ENCODE measurements at regions not wholly inside any gene's neighbourhood (a gene's known extent, or its start where the extent isn't known, plus 50 kb on each side); places are given as distances from the start of the nearest gene placed in this dataset.

GRCh38 chr14:100384819-100385813, 62.0 kb downstream of the SLC25A47 start:
- ChIA-PET POLR2A (interaction anchor here (0.5 to 1.9 kb wide), 14 partner anchors 8 to 308 kb away, joined by 3 to 6 read pairs (median 3); no protein-coding TSS in a partner anchor), CTCF (interaction anchor here (0.5 to 7.6 kb wide), 51 partner anchors 10 to 1348 kb away, joined by 3 to 103 read pairs (median 4); partner anchors contain the start of gene SLC25A47)
- peaks cover 15% of the 10 kb centered on the region for H3K36me3 Mint-ChIP-seq (ENCODE audit: insufficient read depth, unreplicated experiment)
- H3K4me1 Mint-ChIP-seq (ENCODE audit: insufficient read depth, unreplicated experiment) = peaks cover 29% of the 10 kb centered on the region
- BruUV-seq (replicated peaks) = no TSS peak
- no peak overlapping the region for H3K4me3 Mint-ChIP-seq (ENCODE audit: unreplicated experiment)
- intact Hi-C loops (cut with micrococcal nuclease) = loop anchor here (1.0 to 10.0 kb wide), 5 partner anchors 32 to 516 kb away; no protein-coding TSS in a partner anchor
- H3K9me3 Mint-ChIP-seq (ENCODE audit: unreplicated experiment) = no peaks in the 10 kb centered on the region
- DNase-seq (ENCODE audit: unreplicated experiment) = peak; percentile 55
- no peak overlapping the region for H3K27ac Mint-ChIP-seq (ENCODE audit: low read depth, unreplicated experiment)
- H3K27me3 Mint-ChIP-seq (ENCODE audit: insufficient read depth, unreplicated experiment) = no peaks in the 10 kb centered on the region
- TF ChIP-seq CTCF (IDR thresholded peaks at IDR 0.05; ENCODE audit: unreplicated experiment) = peak; percentile 60

- BruUV-seq (replicated peaks) = no TSS peak
- intact Hi-C loops (cut with micrococcal nuclease) = loop anchor here (10.0 kb wide), 1 partner anchor 149 kb away; no protein-coding TSS in a partner anchor
- Mint-ChIP-seq H3K4me3 (ENCODE audit: unreplicated experiment) (no peak overlapping the region), H3K27me3 (ENCODE audit: insufficient read depth, unreplicated experiment) (no peaks in the 10 kb centered on the region), H3K4me1 (ENCODE audit: insufficient read depth, unreplicated experiment) (peaks cover 29% of the 10 kb centered on the region), H3K36me3 (ENCODE audit: insufficient read depth, unreplicated experiment) (peaks cover 22% of the 10 kb centered on the region), H3K9me3 (ENCODE audit: unreplicated experiment) (no peaks in the 10 kb centered on the region), H3K27ac (ENCODE audit: low read depth, unreplicated experiment) (no peak overlapping the region)
- ChIA-PET CTCF (interaction anchor here (0.6 to 7.6 kb wide), 21 partner anchors 9 to 850 kb away, joined by 3 to 103 read pairs (median 8); no protein-coding TSS in a partner anchor), POLR2A (interaction anchor here (0.9 to 1.6 kb wide), 4 partner anchors 9 to 31 kb away, joined by 3 to 4 read pairs (median 4); no protein-coding TSS in a partner anchor)
- no peak for DNase-seq (ENCODE audit: unreplicated experiment)
- TF ChIP-seq CTCF (IDR thresholded peaks at IDR 0.05; ENCODE audit: unreplicated experiment) = no peak
These were observed 63.0 kb downstream of the SLC25A47 start for GRCh38 chr14:100386121-100386520.

GRCh38 chr14:100386846-100387245, 63.7 kb downstream of the SLC25A47 start:
- intact Hi-C loops (cut with micrococcal nuclease) = loop anchor here (10.0 kb wide), 1 partner anchor 148 kb away; no protein-coding TSS in a partner anchor
- DNase-seq (ENCODE audit: unreplicated experiment) = no peak
- ChIA-PET CTCF (interaction anchor here (0.7 to 7.6 kb wide), 9 partner anchors 8 to 260 kb away, joined by 3 to 103 read pairs (median 6); no protein-coding TSS in a partner anchor), POLR2A (no interaction called here)
- BruUV-seq (replicated peaks) = no TSS peak
- H3K36me3 Mint-ChIP-seq (ENCODE audit: insufficient read depth, unreplicated experiment) = peaks cover 23% of the 10 kb centered on the region
- no peaks in the 10 kb centered on the region for H3K27me3 Mint-ChIP-seq (ENCODE audit: insufficient read depth, unreplicated experiment)
- H3K4me3 Mint-ChIP-seq (ENCODE audit: unreplicated experiment) = no peak overlapping the region
- no peak for TF ChIP-seq CTCF (IDR thresholded peaks at IDR 0.05; ENCODE audit: unreplicated experiment)
- H3K27ac Mint-ChIP-seq (ENCODE audit: low read depth, unreplicated experiment) = no peak overlapping the region
- H3K4me1 Mint-ChIP-seq (ENCODE audit: insufficient read depth, unreplicated experiment) = peaks cover 29% of the 10 kb centered on the region
- no peaks in the 10 kb centered on the region for H3K9me3 Mint-ChIP-seq (ENCODE audit: unreplicated experiment)

- H3K27ac Mint-ChIP-seq (ENCODE audit: low read depth, unreplicated experiment) = no peak overlapping the region
- intact Hi-C loops (cut with micrococcal nuclease) = loop anchor here (10.0 kb wide), 1 partner anchor 147 kb away; no protein-coding TSS in a partner anchor
- H3K27me3 Mint-ChIP-seq (ENCODE audit: insufficient read depth, unreplicated experiment) = no peaks in the 10 kb centered on the region
- POLR2A ChIA-PET = interaction anchor here (1.1 kb wide), 1 partner anchor 12 kb away, joined by 4 read pairs; a partner anchor contains a TSS
- BruUV-seq (replicated peaks) = no TSS peak
- DNase-seq (ENCODE audit: unreplicated experiment) = no peak
- H3K36me3 Mint-ChIP-seq (ENCODE audit: insufficient read depth, unreplicated experiment) = peaks cover 18% of the 10 kb centered on the region
- no peaks in the 10 kb centered on the region for H3K9me3 Mint-ChIP-seq (ENCODE audit: unreplicated experiment)
- CTCF ChIA-PET = interaction anchor here (0.5 to 7.6 kb wide), 9 partner anchors 8 to 259 kb away, joined by 3 to 103 read pairs (median 5); no protein-coding TSS in a partner anchor
- no peak for TF ChIP-seq CTCF (IDR thresholded peaks at IDR 0.05; ENCODE audit: unreplicated experiment)
- H3K4me3 Mint-ChIP-seq (ENCODE audit: unreplicated experiment) = no peak overlapping the region
- H3K4me1 Mint-ChIP-seq (ENCODE audit: insufficient read depth, unreplicated experiment) = peaks cover 34% of the 10 kb centered on the region
These were observed 64.3 kb downstream of the SLC25A47 start for GRCh38 chr14:100387450-100387849.
